Adrenal gland (tissue), 5 donors: ENCODE measurements at regions not wholly inside any gene's neighbourhood (a gene's known extent, or its start where the extent isn't known, plus 50 kb on each side); places are given as distances from the start of the nearest gene placed in this dataset.

Experiments
- CTCF ChIP-seq, 6 experiments: fragments of 450-650 bp in 4 of 6; fragments of 200-600 bp in 2 of 6; sonication (generic) in 1 of 6; IDR thresholded peaks; 1 replicate in 5 of 6; 2 replicates in 1 of 6; pipeline versions ENCODE4 v1.5.1 to v1.8.0; 2016 to 2021; ENCODE audit warnings: antibody characterized with exemption in 6 of 6, mild to moderate bottlenecking in 2 of 6, moderate library complexity in 1 of 6
- POLR2A ChIP-seq, 2 donors: fragments of 450-650 bp; IDR thresholded peaks; one replicate each; pipeline ENCODE4 v1.6.1; 2017; ENCODE audit warnings: antibody characterized with exemption in 2 of 2, mild to moderate bottlenecking in 2 of 2, moderate library complexity in 1 of 2
- donor health status: DM: no; HTN: no; CAD: no.

- no peak for TF ChIP-seq CTCF (IDR thresholded peaks at IDR 0.05)
- TF ChIP-seq POLR2A (IDR thresholded peaks at IDR 0.05), result no peak
Observed at GRCh38 chr3:26050776-26051175, 260.9 kb downstream of the OXSM start.
